GM19438 (cell line): ENCODE measurements at regions not wholly inside any gene's neighbourhood (a gene's known extent, or its start where the extent isn't known, plus 50 kb on each side); places are given as distances from the start of the nearest gene placed in this dataset.

Experiments used
- ATAC-seq: cut with Tn5 transposase; IDR thresholded peaks from one replicate; pipeline ENCODE4 v1.9.1; 2021; ENCODE audit warnings: low read depth; ENCODE audit not compliant: unreplicated experiment

- ATAC-seq: no peak
Measured at GRCh38 chr10:10164848-10165247, 852.8 kb upstream of the CELF2 start.

- ATAC-seq: no peak
Measured at GRCh38 chr10:10165415-10165814, 852.3 kb upstream of the CELF2 start.

- ATAC-seq: no peak
Measured at GRCh38 chr10:10178476-10178875, 839.2 kb upstream of the CELF2 start.

- no peak for ATAC-seq
Measured at GRCh38 chr10:10193848-10194247, 823.8 kb upstream of the CELF2 start.

GRCh38 chr10:10196701-10197100, 821.0 kb upstream of the CELF2 start:
- no peak for ATAC-seq

- no peak for ATAC-seq
Measured at GRCh38 chr10:10197423-10197822, 820.2 kb upstream of the CELF2 start.

- ATAC-seq: no peak
Measured at GRCh38 chr10:10198363-10198762, 819.3 kb upstream of the CELF2 start.

- ATAC-seq: no peak
Measured at GRCh38 chr10:10204415-10204814, 813.3 kb upstream of the CELF2 start.

GRCh38 chr10:10205906-10206305, 811.8 kb upstream of the CELF2 start:
- ATAC-seq: no peak

GRCh38 chr10:10207538-10207937, 810.1 kb upstream of the CELF2 start:
- ATAC-seq: no peak

GRCh38 chr10:10208196-10208595, 809.5 kb upstream of the CELF2 start:
- ATAC-seq: no peak

GRCh38 chr10:10209167-10209566, 808.5 kb upstream of the CELF2 start:
- ATAC-seq: no peak

- no peak for ATAC-seq
Measured at GRCh38 chr10:10211409-10211808, 806.3 kb upstream of the CELF2 start.

GRCh38 chr10:10213237-10213636, 804.4 kb upstream of the CELF2 start:
- no peak for ATAC-seq

- no peak for ATAC-seq
Measured at GRCh38 chr10:10222304-10222841, 795.3 kb upstream of the CELF2 start.

- ATAC-seq: no peak
Measured at GRCh38 chr10:10223131-10223530, 794.5 kb upstream of the CELF2 start.

GRCh38 chr10:10225136-10225676, 792.5 kb upstream of the CELF2 start:
- no peak for ATAC-seq

- no peak for ATAC-seq
Measured at GRCh38 chr10:10233229-10233628, 784.4 kb upstream of the CELF2 start.

GRCh38 chr10:10235003-10235402, 782.7 kb upstream of the CELF2 start:
- ATAC-seq: no peak

GRCh38 chr10:10247585-10247984, 770.1 kb upstream of the CELF2 start:
- no peak for ATAC-seq

- ATAC-seq: no peak
Measured at GRCh38 chr10:10256860-10257259, 760.8 kb upstream of the CELF2 start.

- ATAC-seq: no peak
Measured at GRCh38 chr10:10259013-10259412, 758.7 kb upstream of the CELF2 start.
